GM23248 (cell line): ENCODE measurements at regions not wholly inside any gene's neighbourhood (a gene's known extent, or its start where the extent isn't known, plus 50 kb on each side); places are given as distances from the start of the nearest gene placed in this dataset. TPM values are rescaled to one million over a fixed set of nuclear protein-coding genes. Genes with fewer than 3 reads are reported as not detected.

Source experiments
- DNase-seq: peaks from one replicate; pipeline ENCODE4 v3.0.0-alpha.2; 2015
- H2AFZ ChIP-seq: fragments of 200-600 bp; sonication (generic); 2 replicates; pipeline ENCODE4 v1.6.1; 2016; ENCODE audit warnings: antibody characterized with exemption
- H3F3A ChIP-seq: fragments of 200-600 bp; sonication (generic); 2 replicates; pipeline ENCODE4 v1.6.1; 2016; ENCODE audit warnings: mild to moderate bottlenecking, antibody characterized with exemption, mixed run types; ENCODE audit not compliant: insufficient read depth
- H3K27ac ChIP-seq: fragments of 200-600 bp; sonication (generic); 2 replicates; pipeline ENCODE4 v1.5.1; 2016; ENCODE audit warnings: mild to moderate bottlenecking
- H3K27me3 ChIP-seq: fragments of 200-600 bp; sonication (generic); replicated peaks from 2 replicates; pipeline ENCODE4 v1.6.1; 2016; ENCODE audit warnings: mild to moderate bottlenecking; ENCODE audit not compliant: insufficient read depth
- H3K36me3 ChIP-seq: fragments of 200-600 bp; sonication (generic); 2 replicates; pipeline ENCODE4 v1.6.1; 2016; ENCODE audit warnings: low read depth, mild to moderate bottlenecking
- H3K4me1 ChIP-seq: fragments of 200-600 bp; sonication (generic); 2 replicates; pipeline ENCODE4 v1.6.1; 2016; ENCODE audit warnings: mild to moderate bottlenecking; ENCODE audit not compliant: insufficient read depth
- H3K4me2 ChIP-seq: fragments of 200-600 bp; sonication (generic); one replicate; pipeline ENCODE4 v1.6.1; 2016; ENCODE audit warnings: mild to moderate bottlenecking; ENCODE audit not compliant: unreplicated experiment
- H3K4me3 ChIP-seq: fragments of 200-600 bp; sonication (generic); 2 replicates; pipeline ENCODE4 v1.5.1; 2016; ENCODE audit warnings: mild to moderate bottlenecking
- H3K79me2 ChIP-seq: fragments of 200-600 bp; sonication (generic); 2 replicates; pipeline ENCODE4 v1.6.1; 2016; ENCODE audit warnings: mild to moderate bottlenecking; ENCODE audit not compliant: insufficient read depth
- H3K9ac ChIP-seq: fragments of 200-600 bp; sonication (generic); 2 replicates; pipeline ENCODE4 v1.6.1; 2016; ENCODE audit warnings: mild to moderate bottlenecking
- H3K9me2 ChIP-seq: fragments of 200-600 bp; sonication (generic); 2 replicates; pipeline ENCODE4 v1.6.1; 2016; ENCODE audit warnings: mixed run types, mild to moderate bottlenecking, moderate library complexity; ENCODE audit not compliant: insufficient read depth
- H3K9me3 ChIP-seq: fragments of 200-600 bp; sonication (generic); one replicate; pipeline ENCODE4 v1.6.1; 2017; ENCODE audit warnings: low read depth
- H4K20me1 ChIP-seq: fragments of 200-600 bp; sonication (generic); 2 replicates; pipeline ENCODE4 v1.6.0; 2016; ENCODE audit not compliant: insufficient read depth
- EZH2 ChIP-seq: fragments of 200-600 bp; sonication (generic); IDR thresholded peaks from 2 replicates; pipeline ENCODE4 v1.6.1; 2018; ENCODE audit warnings: antibody characterized with exemption, mild to moderate bottlenecking; ENCODE audit not compliant: insufficient read depth, poor library complexity, severe bottlenecking
- EZH2phosphoT487 ChIP-seq: fragments of 200-600 bp; sonication (generic); IDR thresholded peaks from 2 replicates; pipeline ENCODE4 v1.6.1; 2018; ENCODE audit warnings: antibody characterized with exemption, moderate library complexity, mild to moderate bottlenecking, low read depth; ENCODE audit not compliant: insufficient read depth
- whole genome bisulfite sequencing, 2 experiments: methylation state at CpG; one replicate each; pipeline ENCODE4 v1.1.6; 2015 to 2017; ENCODE audit warnings: low lambda C conversion rate in 2 of 2, low coverage in 1 of 2; ENCODE audit errors: missing lambda C conversion rate in 2 of 2; 5-methylcytosine and 5-hydroxymethylcytosine counted together
- in situ Hi-C: fragments of 300-500 bp; cut with MboI; formaldehyde crosslinking; loops from 2 replicates; pipeline ENCODE4 v1.15.0; 2020
- small RNA-seq: library from RNA; depleted of rRNA; stranded (forward); fragments of <200 nt; gene quantifications from one replicate; pipeline ENCODE3, GENCODE V24; 2014; ENCODE audit warnings: low read depth, low replicate concordance

- H3K9me3 ChIP-seq = no peaks in the 10 kb centered on the region
- no peak overlapping the region for H3K27ac ChIP-seq
Observed at GRCh38 chr2:16719485-16719808, 53.8 kb upstream of the CYRIA start.

GRCh38 chr2:16718576-16719484 lies 53.2 kb upstream of the CYRIA start:
- Histone ChIP-seq H3K4me1 (no peaks in the 10 kb centered on the region), H3K4me3 (no peak overlapping the region), H3K36me3 (no peaks in the 10 kb centered on the region), H3K9me3 (no peaks in the 10 kb centered on the region), H3F3A (no peaks in the 10 kb centered on the region), H4K20me1 (no peaks in the 10 kb centered on the region), H3K79me2 (no peaks in the 10 kb centered on the region), H2AFZ (no peak overlapping the region), H3K27me3 (no peaks in the 10 kb centered on the region), H3K4me2 (no peak overlapping the region), H3K9ac (no peak overlapping the region), H3K27ac (no peak overlapping the region), H3K9me2 (no peaks in the 10 kb centered on the region)
- DNase-seq = no peak
- in situ Hi-C loops = no loop called here
- TF ChIP-seq EZH2phosphoT487 = no peak
- TF ChIP-seq EZH2 = no peak
- WGBS, 2 experiments = 60 to 61% methylated on average over 10 of the region's 10 CpGs

More at GRCh38 chr2:16719485-16719808, 53.8 kb upstream of the CYRIA start:
- Histone ChIP-seq H4K20me1 (no peaks in the 10 kb centered on the region), H3K79me2 (no peaks in the 10 kb centered on the region), H3K4me1 (no peaks in the 10 kb centered on the region), H2AFZ (no peak overlapping the region), H3K36me3 (no peaks in the 10 kb centered on the region), H3K4me3 (no peak overlapping the region), H3K9ac (no peak overlapping the region), H3K27me3 (no peaks in the 10 kb centered on the region), H3K4me2 (no peak overlapping the region), H3K9me2 (no peaks in the 10 kb centered on the region), H3F3A (no peaks in the 10 kb centered on the region)
- 40 to 53% methylated on average over 3 of the region's 3 CpGs for WGBS, 2 experiments
- in situ Hi-C loops = no loop called here
- DNase-seq = no peak
- no peak for TF ChIP-seq EZH2phosphoT487
- TF ChIP-seq EZH2 = no peak

DNA sequence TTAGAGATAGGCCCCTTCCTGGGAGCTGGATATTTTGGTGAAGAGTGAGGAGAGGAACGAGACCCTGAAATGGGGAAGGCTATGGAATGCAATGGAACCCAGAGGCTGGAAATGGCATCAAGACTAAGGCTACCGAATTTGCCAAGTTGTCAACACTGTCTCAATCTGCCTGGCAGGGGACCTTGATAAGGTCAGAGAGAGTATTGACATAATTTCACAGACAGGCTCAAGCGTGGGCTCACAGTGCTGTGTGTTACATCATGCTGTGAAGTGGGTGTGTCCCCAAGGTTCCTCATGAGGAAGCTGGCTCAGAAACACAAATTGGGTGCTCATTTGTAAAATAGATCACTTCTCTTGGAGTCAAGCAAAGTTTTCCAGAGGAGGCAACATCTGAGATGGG lies 51.8 kb upstream of the CYRIA start:
- H3K4me1 ChIP-seq = no peaks in the 10 kb centered on the region
- H3K4me2 ChIP-seq = no peak overlapping the region
- in situ Hi-C loops = no loop called here
- no peak for TF ChIP-seq EZH2
- no peak for TF ChIP-seq EZH2phosphoT487
- H3K9me2 ChIP-seq = no peaks in the 10 kb centered on the region
- H3K4me3 ChIP-seq = no peak overlapping the region
- WGBS, 2 experiments = 8 to 13% methylated on average over 3 of the region's 3 CpGs
- H2AFZ ChIP-seq = no peak overlapping the region
- no peaks in the 10 kb centered on the region for H3K36me3 ChIP-seq
- no peaks in the 10 kb centered on the region for H3K79me2 ChIP-seq
- no peaks in the 10 kb centered on the region for H3K9me3 ChIP-seq
- H4K20me1 ChIP-seq = no peaks in the 10 kb centered on the region
- no peak overlapping the region for H3K9ac ChIP-seq
- no peak overlapping the region for H3K27ac ChIP-seq
- H3F3A ChIP-seq = no peaks in the 10 kb centered on the region
- no peak for DNase-seq
- no peaks in the 10 kb centered on the region for H3K27me3 ChIP-seq

- in situ Hi-C loops = no loop called here
- Histone ChIP-seq H3K9me3 (no peaks in the 10 kb centered on the region), H3K4me1 (no peaks in the 10 kb centered on the region), H3K4me3 (no peak overlapping the region), H3K9me2 (no peaks in the 10 kb centered on the region), H3K4me2 (no peak overlapping the region), H3F3A (no peaks in the 10 kb centered on the region), H3K79me2 (no peaks in the 10 kb centered on the region), H3K27me3 (no peaks in the 10 kb centered on the region), H3K9ac (no peak overlapping the region), H3K27ac (no peak overlapping the region), H2AFZ (no peak overlapping the region), H4K20me1 (no peaks in the 10 kb centered on the region), H3K36me3 (no peaks in the 10 kb centered on the region)
- DNase-seq = no peak
- 34 to 41% methylated on average over 4 of the region's 4 CpGs for WGBS, 2 experiments
- no peak for TF ChIP-seq EZH2phosphoT487
- no peak for TF ChIP-seq EZH2
Observed at GRCh38 chr2:16716944-16717343, 51.3 kb upstream of the CYRIA start.

- no peak overlapping the region for H3K4me2 ChIP-seq
- no peaks in the 10 kb centered on the region for H3K9me2 ChIP-seq
- H3K79me2 ChIP-seq = no peaks in the 10 kb centered on the region
- no peaks in the 10 kb centered on the region for H3K9me3 ChIP-seq
- no peak overlapping the region for H3K4me3 ChIP-seq
- no peak overlapping the region for H2AFZ ChIP-seq
- H3K36me3 ChIP-seq = no peaks in the 10 kb centered on the region
- H3K27ac ChIP-seq = no peak overlapping the region
- H4K20me1 ChIP-seq = no peaks in the 10 kb centered on the region
- H3F3A ChIP-seq = no peaks in the 10 kb centered on the region
- in situ Hi-C loops = no loop called here
- H3K27me3 ChIP-seq = no peaks in the 10 kb centered on the region
- 3 to 6% methylated on average over 5 of the region's 5 CpGs for WGBS, 2 experiments
- no peaks in the 10 kb centered on the region for H3K4me1 ChIP-seq
- TF ChIP-seq EZH2 (no peak), EZH2phosphoT487 (no peak)
- no peak for DNase-seq
- H3K9ac ChIP-seq = no peak overlapping the region
Observed at GRCh38 chr2:16716024-16716423, 50.4 kb upstream of the CYRIA start.

Small RNAs in the stretch of these regions (small RNA-seq; reads per million reads assigned to genes)
- not detected for gene RN7SKP168
